AG09309 (cell line): ENCODE measurements at regions not wholly inside any gene's neighbourhood (a gene's known extent, or its start where the extent isn't known, plus 50 kb on each side); places are given as distances from the start of the nearest gene placed in this dataset.

Source experiments
- DNase-seq: peaks from one replicate; pipeline ENCODE4 v3.0.0-alpha.2; 2010; ENCODE audit warnings: low read depth
- H3K4me3 ChIP-seq: 2 replicates; pipeline ENCODE4 v1.5.1; 2011; ENCODE audit warnings: mild to moderate bottlenecking, low read depth, low read length, moderate library complexity; ENCODE audit not compliant: control insufficient read depth
- CTCF ChIP-seq: IDR thresholded peaks from 2 replicates; pipeline ENCODE4 v1.5.1; 2011; ENCODE audit warnings: mild to moderate bottlenecking, low read depth, low read length, inconsistent platforms; ENCODE audit not compliant: insufficient read depth, control insufficient read depth; ENCODE audit errors: missing control alignments

GRCh38 chr14:30162066-30162465 is 234.4 kb upstream of the PRKD1 start:
- no peak for DNase-seq
- H3K4me3 ChIP-seq, result no peak overlapping the region
- no peak for TF ChIP-seq CTCF

GRCh38 chr14:30165255-30165654 is 237.6 kb upstream of the PRKD1 start:
- no peak overlapping the region for H3K4me3 ChIP-seq
- no peak for TF ChIP-seq CTCF
- no peak for DNase-seq

- TF ChIP-seq CTCF, result no peak
- DNase-seq, result no peak
- no peak overlapping the region for H3K4me3 ChIP-seq
These were observed 250.1 kb upstream of the PRKD1 start for GRCh38 chr14:30177781-30178180.

GRCh38 chr14:30179381-30180130 is 251.9 kb upstream of the PRKD1 start:
- DNase-seq, result no peak
- no peak overlapping the region for H3K4me3 ChIP-seq
- TF ChIP-seq CTCF, result no peak

GRCh38 chr14:30180219-30180618 is 252.6 kb upstream of the PRKD1 start:
- H3K4me3 ChIP-seq, result no peak overlapping the region
- no peak for DNase-seq
- TF ChIP-seq CTCF, result no peak

- H3K4me3 ChIP-seq, result no peak overlapping the region
- DNase-seq, result no peak
- TF ChIP-seq CTCF, result peak; percentile 9
These were observed 258.2 kb upstream of the PRKD1 start for GRCh38 chr14:30185832-30186231.
